Retina (tissue), 1 donor: ENCODE measurements at regions not wholly inside any gene's neighbourhood (a gene's known extent, or its start where the extent isn't known, plus 50 kb on each side); places are given as distances from the start of the nearest gene placed in this dataset.
"Not testable (repeated sequence)": the region's sequence is repeated elsewhere in the genome, so short reads cannot be mapped to it uniquely, and the experiment has no call there.

ENCODE experiments used
- DNase-seq: peaks from one replicate; pipeline ENCODE4 v3.0.0-alpha.2; 2016

DNA sequence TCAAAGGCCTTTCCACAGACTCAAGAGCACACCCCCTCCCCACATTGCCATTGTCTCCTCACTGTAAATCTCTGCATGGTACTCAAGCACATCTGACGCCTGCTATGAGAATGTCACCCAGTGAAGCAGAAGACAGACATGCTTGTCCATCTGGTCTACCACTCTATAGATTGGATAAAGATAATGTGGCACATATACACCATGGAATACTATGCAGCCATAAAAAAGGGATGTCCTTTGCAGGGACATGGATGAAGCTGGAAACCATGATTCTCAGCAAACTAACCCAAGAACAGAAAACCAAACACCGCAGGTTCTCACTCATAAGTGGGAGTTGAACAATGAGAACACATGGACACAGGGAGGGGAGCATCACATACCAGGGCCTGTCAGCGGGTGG is 503.4 kb upstream of the RUNX1 start:
- DNase-seq, result not testable (repeated sequence)

DNA sequence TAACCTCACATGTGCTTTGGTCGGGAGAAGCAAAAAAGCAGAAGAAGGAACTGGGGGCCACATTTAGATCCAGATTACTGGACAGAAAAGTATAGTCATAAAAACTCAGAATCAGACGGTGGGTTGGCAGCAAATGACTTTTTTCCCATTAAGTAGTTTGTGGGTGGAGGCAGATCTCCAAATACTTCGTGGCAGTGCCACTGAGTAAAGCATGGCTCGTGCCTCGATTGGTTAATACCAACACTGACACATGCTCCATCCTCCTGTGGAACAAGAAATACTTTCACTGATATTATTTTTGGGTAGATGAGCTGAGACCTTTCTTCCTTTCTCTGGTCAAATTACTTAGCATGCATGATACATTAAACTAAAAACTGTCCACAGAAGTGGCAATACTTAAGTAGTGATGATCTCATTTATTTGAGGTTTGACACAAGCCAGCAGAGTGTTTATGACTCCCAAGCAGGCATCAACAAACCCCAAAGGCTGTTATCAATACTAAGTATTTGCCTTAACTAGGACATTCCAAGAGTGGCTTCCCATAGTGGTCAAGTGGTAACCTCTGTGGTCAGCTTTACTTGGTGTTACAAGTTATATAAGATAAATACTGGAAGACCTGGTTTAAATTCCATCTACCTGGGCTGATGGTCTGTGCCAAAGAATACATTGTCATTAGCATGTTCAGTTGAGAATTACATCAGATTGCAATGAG is 500.0 kb upstream of the RUNX1 start:
- no peak for DNase-seq

- DNase-seq, result no peak
Observed at GRCh38 chr21:35547946-35548774, 499.1 kb upstream of the RUNX1 start.

GRCh38 chr21:35543746-35544145 is 494.6 kb upstream of the RUNX1 start:
- DNase-seq, result no peak

DNA sequence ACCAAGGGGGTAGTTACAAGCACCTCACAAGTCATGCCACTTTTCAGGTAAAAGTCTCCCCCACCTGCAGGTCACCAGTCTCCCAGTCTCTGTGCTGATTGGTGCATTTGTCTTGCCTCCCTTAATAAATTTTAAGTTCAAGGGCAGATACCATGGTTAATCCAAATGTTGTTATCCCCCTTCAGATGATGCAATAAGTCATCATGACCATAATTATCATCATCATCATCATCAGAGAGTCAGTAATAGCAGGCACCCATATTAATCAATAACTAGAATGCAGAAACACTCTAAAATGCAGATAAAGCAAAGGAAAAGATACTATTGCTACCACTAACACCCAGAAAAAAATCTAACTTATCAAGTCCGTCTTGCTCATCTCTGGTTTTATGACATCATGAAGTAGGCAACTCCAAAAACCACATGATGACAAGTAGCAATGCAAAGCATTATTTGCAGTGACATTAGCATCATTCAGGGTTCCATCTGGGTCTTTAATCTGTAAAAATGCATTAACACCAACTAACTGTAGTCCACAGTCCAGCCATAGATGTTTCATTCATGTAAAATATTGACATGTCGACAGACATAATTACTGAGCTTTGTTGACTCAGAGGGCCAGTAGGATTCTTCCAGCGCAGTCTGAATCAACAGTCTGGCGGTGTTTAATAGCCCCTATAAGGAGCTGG is 492.0 kb upstream of the RUNX1 start:
- no peak for DNase-seq

- no peak for DNase-seq
Observed at GRCh38 chr21:35538386-35538785, 489.3 kb upstream of the RUNX1 start.

DNA sequence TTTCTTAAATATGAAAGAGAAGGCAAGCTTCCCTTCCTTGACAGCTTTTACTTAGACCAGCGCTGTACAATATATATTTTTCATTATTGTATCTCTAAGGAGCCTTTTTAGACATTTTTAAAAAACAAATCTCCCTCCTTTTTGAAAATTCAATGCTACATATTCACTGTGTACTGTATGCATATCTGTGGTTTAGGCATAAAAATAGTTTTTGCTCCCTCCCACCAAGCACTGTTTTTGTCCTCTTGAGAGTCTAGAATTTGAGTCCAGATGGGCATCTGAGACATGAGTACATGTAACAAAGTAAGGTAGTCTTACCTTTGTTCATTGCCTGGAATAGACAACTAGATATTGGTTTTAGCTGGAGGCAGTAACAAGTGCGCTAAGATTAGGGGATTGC is 488.5 kb upstream of the RUNX1 start:
- no peak for DNase-seq

GRCh38 chr21:35533893-35534292 is 484.8 kb upstream of the RUNX1 start:
- no peak for DNase-seq

DNA sequence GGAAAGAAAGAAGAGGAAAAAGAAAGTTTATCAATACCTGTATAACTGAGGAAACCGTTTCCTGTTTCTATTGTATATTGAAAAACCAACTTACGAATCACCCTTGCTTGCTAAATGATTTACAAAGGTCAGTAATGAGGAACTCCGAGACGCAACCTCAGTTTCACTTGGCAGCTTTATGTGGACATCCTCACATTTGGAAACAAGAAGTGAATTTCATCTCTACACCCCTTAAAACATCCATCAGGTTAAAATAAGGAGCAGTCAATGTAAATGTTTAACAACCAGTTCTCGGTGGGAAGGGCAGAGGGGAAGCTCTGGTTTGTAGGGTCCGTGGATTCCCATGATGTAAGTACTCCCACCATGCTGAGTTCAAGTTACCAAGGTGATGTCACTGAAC is 481.7 kb upstream of the RUNX1 start:
- DNase-seq, result no peak

GRCh38 chr21:35529171-35529863 is 480.2 kb upstream of the RUNX1 start:
- no peak for DNase-seq

DNA sequence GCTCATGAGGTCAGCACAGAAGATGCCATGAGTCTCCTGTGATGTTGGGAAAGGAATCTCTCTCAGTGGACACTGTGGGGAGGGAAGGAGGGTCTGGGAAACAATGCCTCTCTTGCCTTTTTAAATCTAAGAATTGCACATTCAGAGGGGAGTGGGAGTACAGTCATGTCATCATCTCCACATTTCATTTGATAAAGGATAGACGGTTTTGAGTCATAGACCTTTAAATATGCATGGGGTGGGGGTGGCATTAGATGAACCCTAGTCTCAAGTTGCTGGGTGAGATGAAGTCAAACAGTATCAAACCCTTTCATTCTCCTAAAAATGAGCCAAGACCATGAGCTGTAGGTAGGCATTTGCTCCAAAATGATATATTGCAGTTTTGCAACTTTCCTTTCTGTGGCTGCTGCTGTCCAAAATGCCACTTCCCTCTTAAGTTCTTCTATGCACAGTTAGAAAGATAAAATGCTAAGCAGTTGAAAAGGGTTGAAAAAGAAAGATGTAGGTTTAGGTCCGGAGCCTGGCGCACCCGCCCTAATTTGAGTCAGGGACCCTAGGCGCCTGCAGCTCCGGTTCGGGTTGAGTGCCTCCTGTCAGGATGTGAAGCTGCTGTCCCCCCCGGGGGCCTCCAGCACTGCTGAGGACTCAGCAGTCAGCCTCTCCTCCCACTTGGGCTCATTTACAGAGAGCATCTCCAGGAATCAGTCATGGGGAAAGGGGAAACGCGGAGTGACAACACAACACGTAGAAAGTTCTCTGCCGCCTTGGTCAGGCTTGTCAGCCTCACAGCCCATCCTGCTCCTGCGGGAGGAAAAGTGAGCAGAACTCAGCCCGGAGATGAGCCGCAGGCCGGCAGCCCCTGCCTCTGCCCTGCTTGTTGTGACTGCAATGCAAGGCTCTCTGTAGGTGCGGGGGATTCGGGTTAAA is 479.3 kb upstream of the RUNX1 start:
- DNase-seq, result peak; percentile 62

- DNase-seq, result no peak
Observed at GRCh38 chr21:35527358-35527757, 478.3 kb upstream of the RUNX1 start.

DNA sequence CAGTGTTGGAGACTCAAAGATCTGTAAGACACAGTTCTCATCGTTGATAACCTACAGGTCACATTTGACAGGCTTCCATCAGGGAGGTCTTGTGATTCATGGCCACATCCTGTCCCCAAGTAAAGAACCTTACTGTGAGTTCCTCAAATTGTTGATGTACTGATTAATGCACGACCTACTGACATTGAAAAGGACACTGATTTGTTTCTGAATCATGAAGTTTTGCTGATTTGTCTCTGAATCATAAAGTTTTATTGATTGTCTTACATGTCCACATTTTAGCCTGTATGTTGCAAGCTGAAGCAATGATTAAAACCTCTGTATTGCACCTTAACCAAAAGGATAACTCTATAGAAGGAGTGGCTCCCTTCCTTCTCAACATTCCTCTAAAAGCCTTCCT is 476.3 kb upstream of the RUNX1 start:
- no peak for DNase-seq

- no peak for DNase-seq
Observed at GRCh38 chr21:35521852-35522505, 472.9 kb upstream of the RUNX1 start.

- DNase-seq, result no peak
Observed at GRCh38 chr21:35521293-35521692, 472.2 kb upstream of the RUNX1 start.

DNA sequence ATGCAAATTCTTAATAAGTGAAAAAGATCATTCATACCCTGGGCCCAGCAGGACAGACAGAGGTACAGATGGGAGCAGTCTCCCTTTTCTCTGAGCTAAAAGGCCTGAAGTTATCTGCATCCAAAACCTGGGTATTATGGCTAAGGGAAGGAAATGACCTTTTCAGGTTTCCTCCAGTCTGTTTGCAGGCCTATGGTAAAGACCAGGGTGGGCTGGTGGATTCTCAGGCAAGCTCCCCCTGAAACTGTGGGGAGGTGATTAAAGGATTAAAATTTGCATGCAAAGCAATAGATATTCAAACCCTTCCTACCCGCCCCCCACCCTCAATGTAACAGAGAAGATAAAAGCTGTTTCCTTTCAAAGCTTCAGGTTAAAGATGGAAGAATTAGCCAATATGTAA is 471.8 kb upstream of the RUNX1 start:
- no peak for DNase-seq

DNA sequence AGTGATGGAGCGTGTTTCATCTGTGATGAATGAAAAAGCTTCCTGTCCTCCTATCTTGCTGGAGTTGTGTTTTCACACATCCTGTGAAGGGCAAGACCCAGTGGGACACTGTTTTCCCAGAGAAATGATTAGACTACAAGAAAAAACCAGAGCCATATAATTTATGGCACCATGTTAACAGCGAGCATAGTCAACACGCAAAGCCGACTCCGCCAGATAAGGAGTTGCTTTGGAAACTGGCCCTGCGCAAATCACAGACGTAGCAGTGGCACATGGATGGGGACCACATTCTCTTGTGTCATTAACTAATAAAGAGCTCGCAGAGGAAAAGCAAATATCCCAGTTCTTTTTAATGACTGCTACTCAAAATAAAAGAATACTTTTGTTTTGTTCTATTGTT is 471.2 kb upstream of the RUNX1 start:
- DNase-seq, result no peak

DNA sequence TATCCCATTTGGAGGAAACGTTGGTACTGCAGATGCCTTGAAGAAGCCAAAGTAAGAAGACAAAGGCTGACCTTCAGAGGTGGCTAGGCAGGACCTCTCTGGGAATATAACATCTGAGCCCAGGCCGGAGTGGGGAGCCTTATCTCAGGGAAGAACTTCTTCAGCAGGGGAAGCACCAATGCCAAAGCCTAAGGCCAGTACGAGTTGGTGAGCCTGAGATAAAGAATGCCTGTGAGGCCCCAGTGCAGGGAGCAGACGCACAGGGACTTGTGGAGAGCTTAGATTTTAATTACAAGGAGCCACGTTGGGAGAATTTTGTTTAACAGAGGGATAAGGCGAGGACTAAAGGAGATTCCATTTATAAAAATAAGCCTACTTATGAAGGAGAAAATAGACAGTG is 468.8 kb upstream of the RUNX1 start:
- DNase-seq, result no peak

- DNase-seq, result not testable (repeated sequence)
Observed at GRCh38 chr21:35516292-35516691, 467.2 kb upstream of the RUNX1 start.

GRCh38 chr21:35512346-35512745 is 463.2 kb upstream of the RUNX1 start:
- DNase-seq, result no peak

- DNase-seq, result no peak
Observed at GRCh38 chr21:35511696-35512162, 462.6 kb upstream of the RUNX1 start.
